IPS-15b (cell line): ENCODE measurements at regions not wholly inside any gene's neighbourhood (a gene's known extent, or its start where the extent isn't known, plus 50 kb on each side); places are given as distances from the start of the nearest gene placed in this dataset.

Source experiments
- H3K27me3 ChIP-seq: one replicate; pipeline ENCODE4 v1.6.1; 2013; ENCODE audit warnings: low read length; ENCODE audit not compliant: control insufficient read depth, insufficient read depth
- H3K36me3 ChIP-seq: one replicate; pipeline ENCODE4 v1.6.1; 2013; ENCODE audit warnings: low read length; ENCODE audit not compliant: control insufficient read depth, insufficient read depth
- H3K4me1 ChIP-seq: one replicate; pipeline ENCODE4 v1.6.1; 2013; ENCODE audit warnings: mild to moderate bottlenecking, low read length; ENCODE audit not compliant: control insufficient read depth, insufficient read depth
- H3K4me3 ChIP-seq: one replicate; pipeline ENCODE4 v1.5.1; 2013; ENCODE audit warnings: low read depth, low read length
- H3K9ac ChIP-seq: one replicate; pipeline ENCODE4 v1.6.1; 2013; ENCODE audit warnings: low read depth, mild to moderate bottlenecking, low read length
- H3K9me3 ChIP-seq: one replicate; pipeline ENCODE4 v1.6.1; 2013; ENCODE audit warnings: mild to moderate bottlenecking, low read length; ENCODE audit not compliant: control insufficient read depth, insufficient read depth

GRCh38 chr3:176930942-176931341, 266.3 kb downstream of the TBL1XR1 start:
- Histone ChIP-seq H3K9ac (no peak overlapping the region), H3K27me3 (no peaks in the 10 kb centered on the region), H3K36me3 (no peaks in the 10 kb centered on the region), H3K4me1 (no peaks in the 10 kb centered on the region), H3K9me3 (no peaks in the 10 kb centered on the region), H3K4me3 (no peak overlapping the region)

DNA sequence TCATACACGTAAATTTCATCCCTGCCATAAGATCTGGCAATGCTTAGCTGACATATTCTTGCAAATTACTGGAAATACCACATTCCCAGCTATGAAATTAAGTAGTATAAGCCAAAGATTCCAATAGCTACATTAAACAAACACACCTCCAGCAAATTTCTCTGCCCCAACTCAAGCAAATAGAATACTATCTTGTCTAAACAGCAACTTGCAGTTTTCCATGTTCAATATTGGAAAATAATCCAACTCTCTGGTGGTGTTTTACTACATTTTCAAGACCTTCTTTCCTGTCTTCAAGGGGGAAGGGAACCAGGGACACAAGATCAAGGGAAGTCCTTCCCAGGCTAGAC, 268.7 kb downstream of the TBL1XR1 start:
- H3K4me3 ChIP-seq: no peak overlapping the region
- no peak overlapping the region for H3K9ac ChIP-seq
- no peaks in the 10 kb centered on the region for H3K9me3 ChIP-seq
- no peaks in the 10 kb centered on the region for H3K4me1 ChIP-seq
- no peaks in the 10 kb centered on the region for H3K27me3 ChIP-seq
- H3K36me3 ChIP-seq: no peaks in the 10 kb centered on the region

GRCh38 chr3:176927706-176928581, 269.3 kb downstream of the TBL1XR1 start:
- H3K27me3 ChIP-seq: no peaks in the 10 kb centered on the region
- H3K4me1 ChIP-seq: no peaks in the 10 kb centered on the region
- H3K4me3 ChIP-seq: no peak overlapping the region
- no peaks in the 10 kb centered on the region for H3K9me3 ChIP-seq
- H3K9ac ChIP-seq: no peak overlapping the region
- no peaks in the 10 kb centered on the region for H3K36me3 ChIP-seq

DNA sequence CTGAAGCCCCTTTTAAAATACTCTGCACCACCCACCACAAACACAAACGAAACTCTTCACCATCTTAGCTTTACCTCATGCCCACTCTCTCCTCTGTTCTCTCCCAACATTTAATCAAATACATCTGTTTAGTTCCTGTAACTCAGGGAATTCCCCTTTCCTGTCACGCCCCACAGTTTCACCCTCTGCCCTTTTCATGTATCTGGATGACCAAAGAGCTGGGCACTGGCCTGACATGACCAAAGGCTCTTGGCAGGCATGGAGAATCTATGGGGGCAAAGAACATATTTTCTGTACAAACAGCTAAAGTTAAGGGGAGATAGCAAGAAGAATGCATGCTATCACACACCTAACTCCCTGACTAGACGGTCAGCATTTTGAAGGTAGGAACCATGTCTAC, 270.0 kb downstream of the TBL1XR1 start:
- Histone ChIP-seq H3K27me3 (no peaks in the 10 kb centered on the region), H3K36me3 (no peaks in the 10 kb centered on the region), H3K4me1 (no peaks in the 10 kb centered on the region), H3K9me3 (no peaks in the 10 kb centered on the region), H3K4me3 (no peak overlapping the region), H3K9ac (no peak overlapping the region)

GRCh38 chr3:176926688-176927087, 270.6 kb downstream of the TBL1XR1 start:
- no peak overlapping the region for H3K4me3 ChIP-seq
- H3K4me1 ChIP-seq: no peaks in the 10 kb centered on the region
- H3K9me3 ChIP-seq: no peaks in the 10 kb centered on the region
- H3K36me3 ChIP-seq: no peaks in the 10 kb centered on the region
- H3K27me3 ChIP-seq: no peaks in the 10 kb centered on the region
- no peak overlapping the region for H3K9ac ChIP-seq

DNA sequence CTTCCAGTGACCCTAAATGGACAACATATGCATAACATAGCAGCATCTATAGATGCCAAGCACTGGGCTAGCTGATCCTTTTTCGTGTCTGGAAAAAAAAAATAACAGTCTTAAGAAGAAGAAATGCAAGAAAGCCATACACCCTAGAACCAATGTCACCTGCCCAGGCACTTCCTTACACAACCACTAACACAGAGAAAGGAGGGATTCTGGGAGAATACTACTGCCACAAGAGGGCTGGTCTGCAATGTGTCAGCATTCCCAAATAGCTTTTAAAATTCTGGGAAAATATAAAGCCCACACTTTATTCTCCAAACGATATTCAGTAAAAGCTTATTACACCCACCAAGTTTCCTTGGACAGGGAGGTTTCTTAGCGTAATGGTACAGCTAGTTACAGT, 271.2 kb downstream of the TBL1XR1 start:
- no peaks in the 10 kb centered on the region for H3K27me3 ChIP-seq

DNA sequence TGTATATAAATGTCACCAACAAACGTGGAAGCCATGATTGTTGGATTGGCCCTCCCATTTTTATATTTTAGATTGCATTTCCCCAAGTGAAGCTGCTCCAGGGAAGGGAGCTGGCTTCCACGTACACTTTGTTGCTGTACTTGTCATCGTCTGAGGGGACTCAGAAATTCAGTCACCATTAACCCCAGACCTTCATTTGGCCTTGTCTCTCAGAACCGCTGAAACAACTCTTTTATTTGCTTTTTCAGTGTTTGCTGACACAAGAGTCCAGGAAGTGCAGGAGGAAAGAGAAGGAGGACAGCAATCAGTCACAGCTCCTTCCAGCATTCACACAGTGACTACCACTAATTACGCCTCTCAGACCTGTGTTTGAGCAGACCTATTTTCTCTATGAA, 276.5 kb downstream of the TBL1XR1 start:
- Histone ChIP-seq H3K9ac (no peak overlapping the region), H3K27me3 (no peaks in the 10 kb centered on the region), H3K9me3 (no peaks in the 10 kb centered on the region), H3K4me1 (peaks cover 8% of the 10 kb centered on the region), H3K4me3 (no peak overlapping the region), H3K36me3 (no peaks in the 10 kb centered on the region)

More for the DNA sequence above, 271.2 kb downstream of the TBL1XR1 start:
- Histone ChIP-seq H3K9me3 (no peaks in the 10 kb centered on the region), H3K36me3 (no peaks in the 10 kb centered on the region), H3K9ac (no peak overlapping the region), H3K4me3 (no peak overlapping the region), H3K4me1 (no peaks in the 10 kb centered on the region)

DNA sequence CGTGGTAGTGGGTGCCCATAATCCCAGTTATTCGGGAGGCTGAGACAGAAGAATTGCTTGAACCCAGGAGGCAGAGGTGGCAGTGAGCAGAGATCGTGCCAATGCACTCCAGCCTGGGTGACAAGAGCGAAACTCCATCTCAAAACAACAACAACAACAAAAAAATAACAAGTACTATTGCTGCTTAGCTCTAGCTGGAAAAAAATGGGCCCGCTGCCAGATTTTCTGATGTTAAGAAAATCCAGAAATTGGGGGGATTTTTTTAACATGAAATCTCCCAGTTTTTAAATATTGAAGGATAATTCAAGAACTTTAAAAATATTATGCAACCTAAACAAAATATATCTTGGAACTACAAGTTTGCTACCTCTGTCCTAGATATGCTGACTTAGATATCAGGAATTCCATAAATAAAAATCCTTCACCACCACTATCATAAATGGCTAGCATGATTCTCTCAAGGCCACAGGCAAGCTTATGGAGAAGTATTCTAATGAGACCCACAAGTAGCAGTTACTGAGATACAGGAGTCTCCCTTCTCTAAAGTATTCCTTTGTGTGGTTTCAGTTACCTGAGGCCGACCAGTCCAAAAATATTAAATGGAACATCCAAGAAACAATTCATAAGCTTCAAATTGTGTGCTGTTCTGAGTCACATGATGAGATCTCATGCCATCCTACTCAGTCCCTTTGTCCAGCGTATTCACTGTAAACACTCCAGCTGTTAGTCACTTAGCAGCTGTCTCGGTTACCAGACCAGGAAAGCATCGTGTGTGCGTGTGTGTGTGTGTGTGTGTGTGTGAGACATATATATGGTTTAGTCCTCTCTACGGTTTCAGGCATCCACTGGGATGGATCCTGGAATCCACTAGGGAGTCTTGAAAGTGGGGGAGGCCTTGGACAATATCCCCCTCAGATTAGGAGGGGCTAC, 277.2 kb downstream of the TBL1XR1 start:
- H3K4me1 ChIP-seq: peaks cover 8% of the 10 kb centered on the region
- H3K9me3 ChIP-seq: no peaks in the 10 kb centered on the region
- no peaks in the 10 kb centered on the region for H3K27me3 ChIP-seq
- no peak overlapping the region for H3K4me3 ChIP-seq
- no peaks in the 10 kb centered on the region for H3K36me3 ChIP-seq
- H3K9ac ChIP-seq: no peak overlapping the region

GRCh38 chr3:176916777-176917176, 280.5 kb downstream of the TBL1XR1 start:
- Histone ChIP-seq H3K36me3 (no peaks in the 10 kb centered on the region), H3K9ac (no peak overlapping the region), H3K27me3 (no peaks in the 10 kb centered on the region), H3K4me3 (no peak overlapping the region), H3K9me3 (no peaks in the 10 kb centered on the region), H3K4me1 (peaks cover 8% of the 10 kb centered on the region)

- Histone ChIP-seq H3K27me3 (no peaks in the 10 kb centered on the region), H3K4me3 (no peak overlapping the region), H3K36me3 (no peaks in the 10 kb centered on the region), H3K9me3 (no peaks in the 10 kb centered on the region), H3K9ac (no peak overlapping the region), H3K4me1 (peaks cover 8% of the 10 kb centered on the region)
These were observed 282.5 kb downstream of the TBL1XR1 start for GRCh38 chr3:176914764-176915163.

DNA sequence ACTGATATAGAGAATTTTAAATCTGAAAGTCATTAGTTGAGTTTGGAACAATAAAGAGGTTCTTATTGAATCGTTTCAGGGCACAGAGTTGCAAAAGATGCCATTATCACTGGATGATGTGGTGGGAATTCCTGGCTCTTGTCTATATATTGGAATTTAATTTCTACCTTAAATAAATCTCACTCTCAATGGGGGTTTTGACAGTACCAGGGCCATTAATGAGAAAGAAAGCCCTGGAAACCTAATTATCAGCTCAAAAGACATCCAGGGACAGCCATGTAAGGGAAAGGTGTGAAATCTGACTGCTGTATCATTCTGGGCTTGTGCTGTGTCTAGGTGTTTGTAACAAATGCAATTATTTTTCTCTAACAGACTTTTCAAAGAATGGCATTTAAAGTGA, 285.7 kb downstream of the TBL1XR1 start:
- H3K9ac ChIP-seq: no peak overlapping the region
- no peak overlapping the region for H3K4me3 ChIP-seq
- no peaks in the 10 kb centered on the region for H3K9me3 ChIP-seq
- no peaks in the 10 kb centered on the region for H3K36me3 ChIP-seq
- peaks cover under 1% of the 10 kb centered on the region for H3K4me1 ChIP-seq
- no peaks in the 10 kb centered on the region for H3K27me3 ChIP-seq

DNA sequence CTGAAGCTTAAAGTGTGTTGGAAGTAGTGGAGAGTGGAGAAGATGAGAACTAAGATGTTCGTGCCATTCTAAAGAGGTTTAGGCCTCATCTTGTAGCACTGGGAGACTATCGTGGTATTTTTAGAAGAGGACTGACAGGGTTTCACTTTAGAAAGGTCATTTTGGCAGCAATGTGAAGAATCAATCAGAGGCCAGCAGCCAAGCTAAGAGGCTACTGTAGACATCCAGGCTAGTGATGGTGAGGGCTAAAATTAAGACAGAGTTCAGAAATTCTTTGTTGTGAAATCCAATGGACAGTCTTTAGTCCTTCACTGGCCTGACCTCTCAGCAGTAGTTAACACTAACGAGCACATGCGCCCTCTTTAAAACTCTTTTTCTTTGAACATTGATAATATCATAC, 288.2 kb downstream of the TBL1XR1 start:
- H3K36me3 ChIP-seq: no peaks in the 10 kb centered on the region
- H3K27me3 ChIP-seq: no peaks in the 10 kb centered on the region
- no peaks in the 10 kb centered on the region for H3K4me1 ChIP-seq
- no peaks in the 10 kb centered on the region for H3K9me3 ChIP-seq
- H3K9ac ChIP-seq: no peak overlapping the region
- no peak overlapping the region for H3K4me3 ChIP-seq
